SJSA1 (cell line): ENCODE measurements at regions not wholly inside any gene's neighbourhood (a gene's known extent, or its start where the extent isn't known, plus 50 kb on each side); places are given as distances from the start of the nearest gene placed in this dataset.

Experiments
- DNase-seq, 2 experiments: peaks; one replicate each; pipeline ENCODE4 v3.0.0-alpha.2; 2015 to 2020; ENCODE audit warnings: low spot score in 2 of 2, low read depth in 1 of 2
- H3K27ac ChIP-seq: fragments of 250-450 bp; sonication (Bioruptor Pico); 2 replicates; pipeline ENCODE4 v1.5.1; 2020; ENCODE audit warnings: mild to moderate bottlenecking, moderate library complexity
- H3K27me3 ChIP-seq: fragments of 250-450 bp; sonication (Bioruptor Pico); replicated peaks from 2 replicates; pipeline ENCODE4 v1.5.1; 2020; ENCODE audit warnings: mild to moderate bottlenecking, moderate library complexity
- H3K36me3 ChIP-seq: fragments of 250-450 bp; sonication (Bioruptor Pico); 2 replicates; pipeline ENCODE4 v1.5.1; 2020; ENCODE audit warnings: mild to moderate bottlenecking
- H3K4me1 ChIP-seq: fragments of 250-450 bp; sonication (Bioruptor Pico); replicated peaks from 2 replicates; pipeline ENCODE4 v1.6.1; 2021; ENCODE audit warnings: mild to moderate bottlenecking
- H3K4me3 ChIP-seq: fragments of 250-450 bp; sonication (Bioruptor Pico); 2 replicates; pipeline ENCODE4 v1.5.1; 2020; ENCODE audit warnings: mild to moderate bottlenecking
- H3K9me3 ChIP-seq: fragments of 250-450 bp; sonication (Bioruptor Pico); replicated peaks from 2 replicates; pipeline ENCODE4 v1.5.1; 2020; ENCODE audit warnings: mild to moderate bottlenecking

DNA sequence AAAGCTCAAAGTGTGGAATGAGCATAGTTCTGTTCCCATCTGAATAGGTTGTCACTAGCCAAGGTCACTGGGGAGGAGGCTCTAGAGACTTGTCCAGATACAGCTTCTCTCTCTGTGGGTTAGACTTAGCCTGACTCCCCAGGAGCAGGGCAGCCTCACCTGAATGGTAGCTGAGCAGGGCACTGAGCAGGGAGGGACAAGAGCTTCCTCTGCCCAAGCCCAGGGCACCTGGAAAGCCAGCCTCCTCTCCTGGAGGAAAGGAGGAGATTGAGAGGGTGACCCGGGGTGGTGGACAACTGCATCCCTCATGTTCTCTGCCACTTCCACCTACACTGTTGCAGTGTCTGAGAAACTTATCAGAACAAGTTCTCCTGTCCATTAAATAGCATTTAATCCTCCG lies 59.0 kb upstream of the F3 start:
- Histone ChIP-seq H3K27ac (no peak overlapping the region), H3K9me3 (no peaks in the 10 kb centered on the region), H3K4me3 (no peak overlapping the region), H3K4me1 (peaks cover 40% of the 10 kb centered on the region), H3K36me3 (no peaks in the 10 kb centered on the region), H3K27me3 (no peaks in the 10 kb centered on the region)
- no peak for DNase-seq

DNA sequence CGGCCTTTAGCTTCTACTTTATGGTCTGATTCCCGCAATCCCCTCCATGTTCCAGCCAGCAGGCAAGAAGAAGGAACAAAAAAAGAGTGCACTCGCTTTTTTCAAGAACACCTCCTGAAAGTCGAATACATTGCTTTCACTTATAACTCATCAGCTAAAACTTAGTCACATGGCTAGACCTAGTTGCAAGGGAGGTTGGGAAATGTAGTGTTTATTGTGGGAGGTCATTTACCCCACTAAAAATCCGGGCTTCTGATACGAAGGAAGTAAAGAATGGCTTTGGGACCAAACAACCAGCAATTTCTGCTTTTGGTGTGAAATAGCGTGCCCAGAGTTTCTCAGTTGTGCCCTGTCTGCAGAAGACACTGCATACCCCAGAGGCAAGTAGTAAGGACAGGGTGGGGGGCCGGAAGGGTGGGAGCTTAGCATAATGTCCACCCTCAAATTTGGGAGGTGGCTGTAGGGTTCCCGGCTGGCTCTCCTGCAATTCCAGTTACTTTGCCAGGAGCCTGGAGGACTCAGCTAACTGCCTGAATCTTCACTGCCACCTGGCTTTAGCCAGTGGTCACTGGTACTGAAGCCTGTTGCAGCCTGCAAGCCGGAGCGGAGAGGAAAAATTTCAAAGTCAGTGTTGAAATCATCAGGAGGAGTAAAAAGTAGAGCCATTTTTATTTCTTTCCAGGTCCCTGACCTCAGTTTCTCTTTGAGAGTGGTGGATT lies 57.7 kb upstream of the F3 start:
- no peak overlapping the region for H3K27ac ChIP-seq
- peaks cover 35% of the 10 kb centered on the region for H3K4me1 ChIP-seq
- H3K4me3 ChIP-seq, result no peak overlapping the region
- no peaks in the 10 kb centered on the region for H3K9me3 ChIP-seq
- no peak for DNase-seq
- no peaks in the 10 kb centered on the region for H3K27me3 ChIP-seq
- H3K36me3 ChIP-seq, result no peaks in the 10 kb centered on the region

DNA sequence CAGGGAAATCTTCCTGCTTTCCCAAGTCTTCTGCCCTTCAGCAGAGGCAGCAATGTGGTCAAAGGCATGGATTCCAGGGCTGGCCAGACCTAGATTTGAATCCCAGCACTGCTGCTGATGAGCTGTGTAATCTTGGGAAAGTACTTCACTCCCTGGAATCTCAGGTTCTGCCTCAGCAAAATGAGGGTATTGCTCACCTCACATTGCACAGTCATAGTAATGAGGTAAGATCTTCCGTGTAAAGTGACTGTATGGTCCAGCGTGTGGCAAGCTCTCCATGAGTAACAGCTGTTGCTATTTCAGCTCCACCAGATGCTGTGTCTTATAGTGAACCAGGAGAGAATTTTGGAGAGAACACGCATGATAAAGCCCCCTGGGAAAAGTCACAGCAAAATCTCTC lies 56.1 kb upstream of the F3 start:
- H3K36me3 ChIP-seq, result no peaks in the 10 kb centered on the region
- H3K4me3 ChIP-seq, result no peak overlapping the region
- DNase-seq, result no peak
- H3K27ac ChIP-seq, result no peak overlapping the region
- H3K27me3 ChIP-seq, result no peaks in the 10 kb centered on the region
- peaks cover 27% of the 10 kb centered on the region for H3K4me1 ChIP-seq
- no peaks in the 10 kb centered on the region for H3K9me3 ChIP-seq

DNA sequence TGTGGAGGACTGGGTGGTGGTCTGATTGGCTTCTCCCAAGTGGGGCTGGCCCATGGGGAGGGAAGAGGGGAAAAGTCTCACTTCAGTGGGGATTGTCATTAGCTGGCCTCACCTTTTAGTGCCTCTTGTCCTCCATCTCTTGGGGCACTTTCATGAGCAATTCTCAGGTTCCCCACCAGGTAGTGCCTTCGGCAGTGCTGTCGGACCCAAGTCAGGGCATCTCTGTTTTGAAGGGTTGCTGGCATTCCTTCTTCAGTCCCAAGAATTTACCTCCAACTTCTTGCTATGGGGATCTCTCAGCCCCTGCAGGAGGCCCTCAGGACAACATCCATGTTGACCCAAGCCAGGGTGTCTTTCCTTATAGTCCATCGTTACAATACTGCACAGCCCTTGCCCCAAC lies 54.7 kb upstream of the F3 start:
- no peaks in the 10 kb centered on the region for H3K36me3 ChIP-seq
- H3K27ac ChIP-seq, result no peak overlapping the region
- no peak overlapping the region for H3K4me3 ChIP-seq
- H3K4me1 ChIP-seq, result peaks cover 13% of the 10 kb centered on the region
- H3K9me3 ChIP-seq, result no peaks in the 10 kb centered on the region
- DNase-seq, result no peak
- no peaks in the 10 kb centered on the region for H3K27me3 ChIP-seq

DNA sequence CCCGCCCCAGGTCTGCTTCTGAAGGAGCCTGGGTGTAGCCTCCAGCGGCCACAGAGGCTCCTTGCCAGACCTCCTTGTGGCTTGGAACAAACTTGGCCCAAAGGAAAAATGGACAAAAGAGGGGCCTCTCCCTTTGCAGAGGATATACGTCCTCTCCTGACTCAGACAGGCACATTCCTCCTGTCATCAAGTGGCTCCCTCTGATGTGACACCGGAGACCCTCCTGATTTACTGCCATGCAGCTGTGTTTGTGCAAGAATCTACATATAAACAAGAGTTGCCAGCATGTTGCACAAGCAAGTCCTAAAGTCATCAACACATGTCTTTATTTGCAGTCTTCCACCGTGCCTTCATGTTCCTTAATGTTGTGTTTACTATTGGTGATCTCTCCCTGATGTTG lies 54.1 kb upstream of the F3 start:
- Histone ChIP-seq H3K36me3 (no peaks in the 10 kb centered on the region), H3K9me3 (no peaks in the 10 kb centered on the region), H3K4me3 (no peak overlapping the region), H3K27ac (no peak overlapping the region), H3K4me1 (peaks cover 16% of the 10 kb centered on the region), H3K27me3 (no peaks in the 10 kb centered on the region)
- no peak for DNase-seq

DNA sequence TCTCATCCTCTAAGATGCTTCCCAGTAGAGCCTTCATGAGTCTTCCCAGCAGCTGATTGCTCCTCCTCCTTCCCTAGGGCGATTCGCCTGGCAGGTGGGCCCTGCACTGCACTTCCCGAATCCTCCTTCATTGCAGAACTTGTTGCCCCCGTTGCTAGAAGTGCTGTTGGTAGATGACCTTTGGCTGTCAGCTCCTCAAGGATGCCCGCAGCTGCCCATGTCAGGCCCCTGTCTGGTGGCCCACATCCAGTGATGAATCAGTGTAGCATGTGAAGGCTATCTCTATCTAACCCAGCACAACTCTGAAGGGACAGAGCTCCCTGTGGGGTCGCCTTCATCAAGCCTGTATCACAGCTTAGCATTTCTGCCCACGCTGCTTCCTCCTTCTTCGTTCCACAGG lies 52.1 kb upstream of the F3 start:
- Histone ChIP-seq H3K27me3 (no peaks in the 10 kb centered on the region), H3K36me3 (no peaks in the 10 kb centered on the region), H3K4me1 (peaks cover 18% of the 10 kb centered on the region), H3K9me3 (no peaks in the 10 kb centered on the region), H3K4me3 (no peak overlapping the region), H3K27ac (no peak overlapping the region)
- DNase-seq, result no peak

DNA sequence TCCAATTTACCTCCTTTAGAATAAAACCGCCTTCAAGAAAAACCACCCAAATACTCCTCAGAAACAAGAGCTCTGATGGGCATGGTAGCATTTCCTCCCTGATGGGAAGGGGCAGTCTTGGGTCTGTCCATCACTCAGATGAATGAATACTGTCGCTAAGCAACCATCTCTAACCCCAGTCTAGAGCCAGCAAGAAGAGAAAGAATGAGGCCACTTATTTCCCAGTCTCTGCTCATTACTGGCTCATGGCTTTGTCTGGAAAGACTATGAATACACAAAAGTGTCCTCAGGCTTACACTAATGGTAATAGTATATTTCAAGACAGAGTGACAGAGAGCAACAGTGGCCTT lies 51.0 kb upstream of the F3 start:
- no peak for DNase-seq

DNA sequence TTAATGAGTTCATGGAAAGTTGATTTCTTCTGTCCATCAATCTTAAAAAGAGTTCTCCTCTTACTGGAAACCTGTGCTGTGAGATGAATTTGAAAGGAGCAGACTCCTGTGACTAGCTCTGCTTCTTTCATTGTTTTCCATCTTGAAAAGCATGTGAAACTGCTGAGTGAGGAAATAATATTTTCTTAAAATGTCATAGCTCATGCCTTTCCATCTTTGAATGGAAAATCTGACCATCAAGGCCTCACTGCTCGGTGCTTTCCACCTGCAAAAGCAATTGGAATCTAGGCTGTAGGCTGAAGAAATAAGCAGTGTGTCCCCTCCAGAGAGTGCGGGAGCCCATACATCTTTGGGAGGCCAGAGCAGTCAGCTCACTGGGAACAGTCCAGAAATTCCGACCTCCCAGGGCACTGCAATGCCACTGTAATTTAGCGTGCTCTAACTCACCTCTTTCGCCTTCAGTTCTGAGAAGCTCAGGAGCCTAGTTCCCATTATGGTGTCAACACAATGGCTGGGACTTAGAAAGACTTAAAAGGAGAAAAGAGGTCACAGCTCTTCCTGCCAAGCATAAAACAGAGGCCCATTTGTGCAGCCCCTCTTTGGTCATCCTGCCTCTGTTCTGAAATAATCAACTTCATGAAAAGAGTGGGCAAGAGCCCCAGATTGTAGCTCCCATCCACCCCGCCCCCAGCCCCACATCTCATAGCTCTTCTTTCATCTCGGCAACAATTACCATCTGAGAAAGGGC lies 50.4 kb upstream of the F3 start:
- Histone ChIP-seq H3K4me3 (no peak overlapping the region), H3K27me3 (no peaks in the 10 kb centered on the region), H3K9me3 (no peaks in the 10 kb centered on the region), H3K27ac (no peak overlapping the region), H3K36me3 (no peaks in the 10 kb centered on the region), H3K4me1 (peaks cover 14% of the 10 kb centered on the region)
- DNase-seq, result no peak

More for the DNA sequence above, 51.0 kb upstream of the F3 start:
- Histone ChIP-seq H3K9me3 (no peaks in the 10 kb centered on the region), H3K4me3 (no peak overlapping the region), H3K27me3 (no peaks in the 10 kb centered on the region), H3K36me3 (no peaks in the 10 kb centered on the region), H3K4me1 (peaks cover 16% of the 10 kb centered on the region), H3K27ac (no peak overlapping the region)
